OCI-LY3 (cell line): ENCODE measurements at regions not wholly inside any gene's neighbourhood (a gene's known extent, or its start where the extent isn't known, plus 50 kb on each side); places are given as distances from the start of the nearest gene placed in this dataset.
"Not testable (repeated sequence)": the region's sequence is repeated elsewhere in the genome, so short reads cannot be mapped to it uniquely, and the experiment has no call there.

Experiments used
- H2AFZ ChIP-seq: fragments of 200-600, 300-600 bp; shearing (Covaris generic); 2 replicates; pipeline ENCODE4 v1.6.0; 2014; ENCODE audit warnings: antibody characterized with exemption, low read depth, low read length
- H3K27ac ChIP-seq: fragments of 200-600, 300-600 bp; sonication (generic); 2 replicates; pipeline ENCODE4 v1.5.1; 2014; ENCODE audit warnings: mild to moderate bottlenecking, low read length, moderate library complexity, mixed read lengths
- H3K27me3 ChIP-seq: fragments of 200-600, 300-600 bp; sonication (generic); 2 replicates; pipeline ENCODE4 v1.6.1; 2014; ENCODE audit warnings: low read depth, low read length, mixed read lengths
- H3K36me3 ChIP-seq: fragments of 200-600, 300-600 bp; sonication (generic); replicated peaks from 2 replicates; pipeline ENCODE3; 2014; ENCODE audit warnings: low read depth, low read length, mixed read lengths
- H3K4me1 ChIP-seq: fragments of 300-600, 200-600 bp; sonication (generic); 2 replicates; pipeline ENCODE4 v1.6.1; 2014; ENCODE audit warnings: low read length, mixed read lengths
- H3K4me2 ChIP-seq: fragments of 200-600, 300-600 bp; sonication (generic); 2 replicates; pipeline ENCODE4 v1.6.1; 2014; ENCODE audit warnings: low read length, mixed read lengths
- H3K4me3 ChIP-seq: fragments of 300-600, 200-600 bp; sonication (generic); 2 replicates; pipeline ENCODE4 v1.5.1; 2014; ENCODE audit warnings: antibody characterized with exemption, mild to moderate bottlenecking, low read length, moderate library complexity
- H3K79me2 ChIP-seq: fragments of 300-600, 200-600 bp; shearing (Covaris generic); 2 replicates; pipeline ENCODE4 v1.6.1; 2014; ENCODE audit warnings: mild to moderate bottlenecking, low read length, mixed read lengths
- H3K9ac ChIP-seq: fragments of 300-600, 200-600 bp; shearing (Covaris generic); 2 replicates; pipeline ENCODE4 v1.6.0; 2014; ENCODE audit warnings: mild to moderate bottlenecking, low read length, moderate library complexity
- H3K9me3 ChIP-seq: fragments of 200-600, 300-600 bp; shearing (Covaris generic); 2 replicates; pipeline ENCODE4 v1.6.1; 2014; ENCODE audit warnings: low read length, mixed read lengths; ENCODE audit not compliant: insufficient read depth
- H4K20me1 ChIP-seq: fragments of 200-600, 300-600 bp; sonication (generic); 2 replicates; pipeline ENCODE4 v1.6.1; 2016; ENCODE audit warnings: low read length, mixed read lengths; ENCODE audit not compliant: insufficient read depth
- EZH2phosphoT487 ChIP-seq: fragments of 200-600 bp; shearing (Covaris generic); IDR thresholded peaks from 2 replicates; pipeline ENCODE4 v1.6.1; 2018; ENCODE audit warnings: antibody characterized with exemption, mixed run types, low read depth
- TF ChIP-seq, protein P1 (sequence below): fragments of 200-600, 300-600 bp; sonication (generic); IDR thresholded peaks from 2 replicates; pipeline ENCODE4 v1.5.1; 2014; ENCODE audit warnings: antibody characterized with exemption, low read length, low read depth

DNA sequence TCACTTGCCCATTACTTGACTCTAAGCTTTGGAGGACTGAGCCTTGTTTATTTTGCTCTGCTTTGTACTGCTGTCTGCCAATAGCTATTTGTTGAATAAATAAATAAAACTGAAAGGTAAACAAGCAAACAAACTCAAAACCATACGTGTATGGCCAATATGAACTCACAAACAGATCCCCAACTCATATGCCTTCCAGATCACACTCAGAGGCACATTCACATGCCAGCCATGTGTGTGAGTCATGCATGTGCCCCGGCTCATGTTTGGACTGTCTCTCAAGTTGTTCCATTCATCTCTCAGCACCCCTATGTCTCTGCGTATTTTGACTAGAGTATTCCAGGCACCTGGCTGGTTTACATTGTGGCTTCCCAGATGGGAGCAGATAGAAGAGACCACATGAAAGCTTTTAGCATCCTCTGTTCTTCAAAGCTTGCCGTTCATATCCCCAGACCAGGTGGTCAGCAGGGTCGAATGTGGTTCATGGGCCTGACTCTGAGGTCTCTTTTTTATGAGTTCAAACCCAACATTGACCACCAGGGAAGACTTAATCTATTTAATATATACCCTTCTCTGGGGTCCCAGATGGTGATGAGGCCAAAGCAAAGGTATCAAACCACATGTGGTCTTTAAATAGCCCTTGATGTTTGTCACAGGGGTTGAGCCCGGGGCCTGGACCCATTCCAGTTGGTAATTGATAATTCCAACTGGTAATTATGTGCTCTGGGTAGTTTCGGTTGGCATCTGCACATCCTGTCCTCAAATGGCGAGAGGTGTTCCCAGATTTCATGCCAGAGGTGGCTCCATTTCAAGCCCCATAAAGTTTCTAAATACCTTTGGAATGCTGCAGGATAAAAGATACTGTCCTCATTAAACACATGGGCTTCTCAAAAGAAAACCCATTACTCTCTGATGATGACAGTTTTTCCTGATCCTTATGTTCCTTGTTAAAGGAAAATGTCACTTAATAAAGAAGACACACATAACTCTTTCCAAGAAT is 287.3 kb upstream of the MAF start:
- no peaks in the 10 kb centered on the region for H3K9me3 ChIP-seq
- no peaks in the 10 kb centered on the region for H3K4me1 ChIP-seq
- no peaks in the 10 kb centered on the region for H4K20me1 ChIP-seq
- H3K4me2 ChIP-seq = no peak overlapping the region
- no peak overlapping the region for H3K4me3 ChIP-seq
- H3K9ac ChIP-seq = no peak overlapping the region
- H3K27me3 ChIP-seq = no peaks in the 10 kb centered on the region
- H3K27ac ChIP-seq = no peak overlapping the region
- H3K36me3 ChIP-seq = no peaks in the 10 kb centered on the region
- no peaks in the 10 kb centered on the region for H3K79me2 ChIP-seq
- TF ChIP-seq, protein P1, sequence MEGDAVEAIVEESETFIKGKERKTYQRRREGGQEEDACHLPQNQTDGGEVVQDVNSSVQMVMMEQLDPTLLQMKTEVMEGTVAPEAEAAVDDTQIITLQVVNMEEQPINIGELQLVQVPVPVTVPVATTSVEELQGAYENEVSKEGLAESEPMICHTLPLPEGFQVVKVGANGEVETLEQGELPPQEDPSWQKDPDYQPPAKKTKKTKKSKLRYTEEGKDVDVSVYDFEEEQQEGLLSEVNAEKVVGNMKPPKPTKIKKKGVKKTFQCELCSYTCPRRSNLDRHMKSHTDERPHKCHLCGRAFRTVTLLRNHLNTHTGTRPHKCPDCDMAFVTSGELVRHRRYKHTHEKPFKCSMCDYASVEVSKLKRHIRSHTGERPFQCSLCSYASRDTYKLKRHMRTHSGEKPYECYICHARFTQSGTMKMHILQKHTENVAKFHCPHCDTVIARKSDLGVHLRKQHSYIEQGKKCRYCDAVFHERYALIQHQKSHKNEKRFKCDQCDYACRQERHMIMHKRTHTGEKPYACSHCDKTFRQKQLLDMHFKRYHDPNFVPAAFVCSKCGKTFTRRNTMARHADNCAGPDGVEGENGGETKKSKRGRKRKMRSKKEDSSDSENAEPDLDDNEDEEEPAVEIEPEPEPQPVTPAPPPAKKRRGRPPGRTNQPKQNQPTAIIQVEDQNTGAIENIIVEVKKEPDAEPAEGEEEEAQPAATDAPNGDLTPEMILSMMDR = no peak
- TF ChIP-seq EZH2phosphoT487 = no peak
- H2AFZ ChIP-seq = no peak overlapping the region

DNA sequence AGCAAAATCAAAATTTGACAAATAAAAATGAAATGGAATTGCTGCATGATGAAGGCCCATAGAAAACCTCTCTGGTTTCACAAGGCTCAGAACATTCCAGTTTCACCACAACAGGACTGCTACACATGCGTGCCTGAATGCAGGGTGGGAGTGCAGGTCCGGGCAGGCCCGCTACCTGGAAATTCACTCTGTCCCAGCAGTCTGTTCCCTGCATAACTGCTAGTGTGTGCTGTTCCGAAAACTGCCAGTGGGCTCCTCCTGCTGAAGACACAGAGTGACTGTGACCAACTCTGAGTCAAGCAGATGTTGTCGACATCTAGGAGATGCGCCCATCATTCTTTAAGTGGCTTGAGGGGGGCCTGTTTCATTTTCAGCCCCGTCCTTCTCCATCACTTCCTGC is 284.8 kb upstream of the MAF start:
- no peaks in the 10 kb centered on the region for H3K9me3 ChIP-seq
- H3K4me1 ChIP-seq = no peaks in the 10 kb centered on the region
- H3K27ac ChIP-seq = no peak overlapping the region
- H3K4me2 ChIP-seq = no peak overlapping the region
- no peaks in the 10 kb centered on the region for H3K36me3 ChIP-seq
- no peak overlapping the region for H2AFZ ChIP-seq
- TF ChIP-seq, protein P1 = no peak
- TF ChIP-seq EZH2phosphoT487 = no peak
- no peaks in the 10 kb centered on the region for H3K27me3 ChIP-seq
- H4K20me1 ChIP-seq = no peaks in the 10 kb centered on the region
- H3K79me2 ChIP-seq = no peaks in the 10 kb centered on the region
- no peak overlapping the region for H3K4me3 ChIP-seq
- H3K9ac ChIP-seq = no peak overlapping the region

DNA sequence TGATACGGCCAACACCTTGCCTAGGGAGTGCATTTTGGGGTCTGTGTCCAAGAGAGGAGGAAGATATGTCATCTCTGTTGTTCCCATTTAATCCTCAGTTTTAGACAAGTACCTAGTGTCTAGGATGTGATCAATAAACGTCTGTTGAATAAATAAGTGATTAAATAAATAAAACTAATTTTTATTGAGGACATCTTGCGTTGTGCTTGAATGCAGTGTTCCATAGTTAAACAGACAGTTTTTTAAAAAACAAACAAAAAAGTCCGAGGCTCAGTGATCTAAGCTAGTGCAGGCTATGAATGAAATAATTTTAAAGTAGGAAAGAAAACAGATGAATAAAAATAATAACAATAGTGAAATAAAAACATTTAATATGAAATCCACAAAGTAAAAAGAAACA is 283.0 kb upstream of the MAF start:
- H3K4me1 ChIP-seq = no peaks in the 10 kb centered on the region
- no peaks in the 10 kb centered on the region for H3K79me2 ChIP-seq
- H3K27ac ChIP-seq = no peak overlapping the region
- H3K4me2 ChIP-seq = no peak overlapping the region
- no peaks in the 10 kb centered on the region for H3K36me3 ChIP-seq
- no peak overlapping the region for H3K4me3 ChIP-seq
- no peak overlapping the region for H3K9ac ChIP-seq
- H4K20me1 ChIP-seq = no peaks in the 10 kb centered on the region
- H3K9me3 ChIP-seq = no peaks in the 10 kb centered on the region
- TF ChIP-seq EZH2phosphoT487 = no peak
- TF ChIP-seq, protein P1 = no peak
- H3K27me3 ChIP-seq = no peaks in the 10 kb centered on the region
- H2AFZ ChIP-seq = no peak overlapping the region

DNA sequence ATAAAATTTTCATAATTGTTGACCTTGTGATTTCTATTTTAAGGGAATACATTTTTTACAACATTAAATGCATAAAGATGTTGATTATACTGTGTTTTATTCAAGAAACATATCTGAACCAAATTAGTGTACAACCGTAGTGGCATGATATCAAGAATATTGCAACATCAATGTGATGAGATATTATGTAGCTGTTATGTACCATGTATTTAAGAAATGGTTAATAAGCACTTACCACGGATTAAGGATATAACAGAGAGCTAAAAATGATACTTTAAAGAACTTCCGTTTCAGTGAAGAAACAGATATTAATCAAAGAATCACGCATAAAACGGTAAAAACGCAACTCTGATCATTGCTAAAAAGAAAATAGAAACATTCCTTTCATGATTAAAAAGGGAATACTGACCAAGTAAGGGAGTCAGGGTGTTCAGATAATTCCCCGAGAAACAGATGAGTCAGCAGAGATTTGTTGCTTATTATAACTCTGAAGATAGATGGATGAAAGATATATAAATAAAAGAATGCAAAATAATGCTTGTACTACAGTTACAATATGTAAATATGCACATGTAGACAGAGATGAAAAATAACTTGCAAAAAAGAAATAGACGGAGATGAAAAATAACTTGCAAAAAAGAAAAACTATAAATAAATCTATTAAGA is 281.9 kb upstream of the MAF start:
- Histone ChIP-seq H2AFZ (no peak overlapping the region), H3K9ac (no peak overlapping the region), H3K27me3 (no peaks in the 10 kb centered on the region), H3K4me2 (no peak overlapping the region), H3K9me3 (no peaks in the 10 kb centered on the region), H3K36me3 (no peaks in the 10 kb centered on the region), H3K4me3 (no peak overlapping the region), H3K4me1 (peaks cover 8% of the 10 kb centered on the region), H4K20me1 (no peaks in the 10 kb centered on the region), H3K27ac (no peak overlapping the region), H3K79me2 (no peaks in the 10 kb centered on the region)
- TF ChIP-seq EZH2phosphoT487 = no peak
- TF ChIP-seq, protein P1 = no peak

DNA sequence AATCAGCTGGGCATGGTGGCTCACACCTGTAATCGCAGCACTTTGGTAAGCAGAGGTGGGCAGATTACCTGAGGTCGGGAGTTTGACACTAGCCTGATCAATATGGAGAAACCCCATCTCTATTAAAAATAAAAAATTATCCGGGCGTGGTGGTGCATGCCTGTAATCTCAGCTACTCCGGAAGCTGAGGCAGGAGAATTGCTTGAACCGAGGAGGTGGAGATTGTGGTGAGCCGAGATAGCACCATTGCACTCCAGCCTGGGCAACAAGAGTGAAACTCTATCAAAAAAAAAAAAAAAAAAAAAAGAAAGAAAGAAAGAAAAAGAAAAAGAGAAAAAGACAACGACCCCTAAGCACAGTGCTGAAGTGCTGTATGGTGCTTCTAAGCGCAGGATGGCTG is 280.6 kb upstream of the MAF start:
- peaks cover 22% of the 10 kb centered on the region for H3K4me1 ChIP-seq
- H3K9ac ChIP-seq, H3K4me2 ChIP-seq, H3K4me3 ChIP-seq, H3K79me2 ChIP-seq, H4K20me1 ChIP-seq, H2AFZ ChIP-seq, H3K36me3 ChIP-seq, H3K9me3 ChIP-seq, H3K27ac ChIP-seq, H3K27me3 ChIP-seq: not testable (repeated sequence)
